Progenitor cell of endocrine pancreas (in vitro differentiated cells): ENCODE measurements at regions not wholly inside any gene's neighbourhood (a gene's known extent, or its start where the extent isn't known, plus 50 kb on each side); places are given as distances from the start of the nearest gene placed in this dataset.

Source experiments
- DNase-seq: peaks from one replicate; pipeline ENCODE4 v3.0.0; 2021; ENCODE audit warnings: low spot score; ENCODE audit not compliant: unreplicated experiment
- H3K27ac Mint-ChIP-seq: 2 replicates; pipeline ENCODE4 v1.8.0; 2021; ENCODE audit warnings: mild to moderate bottlenecking, moderate library complexity, mixed read lengths
- H3K27me3 Mint-ChIP-seq: 2 replicates; pipeline ENCODE4 v1.8.0; 2021; ENCODE audit warnings: mixed read lengths
- H3K36me3 Mint-ChIP-seq: 2 replicates; pipeline ENCODE4 v1.8.0; 2022; ENCODE audit warnings: mixed read lengths; ENCODE audit not compliant: insufficient read depth
- H3K4me1 Mint-ChIP-seq: 2 replicates; pipeline ENCODE4 v1.8.0; 2021; ENCODE audit warnings: low read depth, mixed read lengths
- H3K4me3 Mint-ChIP-seq: 2 replicates; pipeline ENCODE4 v1.8.0; 2021; ENCODE audit warnings: low read depth, mild to moderate bottlenecking, moderate library complexity, mixed read lengths
- H3K9me3 Mint-ChIP-seq: 2 replicates; pipeline ENCODE4 v1.8.0; 2021; ENCODE audit warnings: low read depth, mixed read lengths
- TF ChIP-seq, protein P1 (sequence below): fragments of 200-600 bp; sonication (generic); IDR thresholded peaks from one replicate; pipeline ENCODE4 v1.5.0; 2021; ENCODE audit warnings: antibody characterized with exemption, mild to moderate bottlenecking; ENCODE audit not compliant: unreplicated experiment

DNA sequence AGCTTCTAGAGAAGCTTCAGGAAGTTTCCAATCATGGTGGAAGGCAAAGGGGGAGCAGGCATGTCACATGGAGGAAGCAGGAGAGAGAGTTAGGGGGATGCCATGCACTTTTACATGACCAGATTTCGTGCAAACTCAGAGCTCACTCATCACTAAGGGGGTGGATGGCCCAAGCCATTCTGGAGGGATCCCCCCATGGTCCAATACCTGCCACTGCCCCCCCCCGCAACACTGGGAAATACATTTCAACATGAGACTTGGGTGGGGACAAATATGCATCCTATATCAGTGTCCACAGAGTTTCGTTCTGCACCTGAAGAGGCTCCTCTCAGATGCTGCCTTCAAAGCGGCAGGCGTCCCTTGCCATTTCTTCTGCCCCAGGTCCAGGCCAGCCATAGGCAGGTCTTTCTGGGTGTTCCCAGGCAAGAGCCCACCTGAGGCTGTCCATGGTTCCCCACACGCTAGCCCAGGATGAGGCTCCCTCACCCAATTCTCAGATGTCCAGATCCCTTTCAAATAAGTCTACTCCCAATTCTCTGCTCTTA is 1344.3 kb downstream of the TBC1D22A start:
- Mint-ChIP-seq H3K27ac (no peak overlapping the region), H3K36me3 (no peaks in the 10 kb centered on the region), H3K4me3 (no peak overlapping the region), H3K9me3 (no peaks in the 10 kb centered on the region), H3K27me3 (peaks cover 36% of the 10 kb centered on the region), H3K4me1 (peaks cover 1% of the 10 kb centered on the region)
- TF ChIP-seq, protein P1, sequence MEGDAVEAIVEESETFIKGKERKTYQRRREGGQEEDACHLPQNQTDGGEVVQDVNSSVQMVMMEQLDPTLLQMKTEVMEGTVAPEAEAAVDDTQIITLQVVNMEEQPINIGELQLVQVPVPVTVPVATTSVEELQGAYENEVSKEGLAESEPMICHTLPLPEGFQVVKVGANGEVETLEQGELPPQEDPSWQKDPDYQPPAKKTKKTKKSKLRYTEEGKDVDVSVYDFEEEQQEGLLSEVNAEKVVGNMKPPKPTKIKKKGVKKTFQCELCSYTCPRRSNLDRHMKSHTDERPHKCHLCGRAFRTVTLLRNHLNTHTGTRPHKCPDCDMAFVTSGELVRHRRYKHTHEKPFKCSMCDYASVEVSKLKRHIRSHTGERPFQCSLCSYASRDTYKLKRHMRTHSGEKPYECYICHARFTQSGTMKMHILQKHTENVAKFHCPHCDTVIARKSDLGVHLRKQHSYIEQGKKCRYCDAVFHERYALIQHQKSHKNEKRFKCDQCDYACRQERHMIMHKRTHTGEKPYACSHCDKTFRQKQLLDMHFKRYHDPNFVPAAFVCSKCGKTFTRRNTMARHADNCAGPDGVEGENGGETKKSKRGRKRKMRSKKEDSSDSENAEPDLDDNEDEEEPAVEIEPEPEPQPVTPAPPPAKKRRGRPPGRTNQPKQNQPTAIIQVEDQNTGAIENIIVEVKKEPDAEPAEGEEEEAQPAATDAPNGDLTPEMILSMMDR, result no peak
- no peak for DNase-seq

DNA sequence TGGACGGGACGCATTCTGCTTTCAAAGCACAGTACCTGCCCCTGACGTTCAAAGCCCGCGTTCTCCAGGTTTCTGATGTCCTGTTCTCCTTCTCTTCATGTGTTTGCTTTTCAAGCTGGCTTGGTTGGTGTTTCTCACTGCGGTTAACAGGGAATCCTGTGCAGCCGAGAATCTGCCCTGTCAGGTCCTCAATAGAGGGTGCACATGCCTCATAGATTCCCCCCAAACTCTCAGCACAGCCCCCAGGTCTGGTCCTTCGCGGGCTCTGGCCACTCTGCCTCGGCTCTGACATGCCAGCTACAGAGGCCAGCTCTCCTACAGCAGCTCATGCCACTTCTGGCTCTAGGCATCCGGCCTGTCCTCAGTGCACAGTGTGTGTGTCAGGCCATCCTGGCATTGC is 1343.8 kb downstream of the TBC1D22A start:
- TF ChIP-seq, protein P1, result no peak

DNA sequence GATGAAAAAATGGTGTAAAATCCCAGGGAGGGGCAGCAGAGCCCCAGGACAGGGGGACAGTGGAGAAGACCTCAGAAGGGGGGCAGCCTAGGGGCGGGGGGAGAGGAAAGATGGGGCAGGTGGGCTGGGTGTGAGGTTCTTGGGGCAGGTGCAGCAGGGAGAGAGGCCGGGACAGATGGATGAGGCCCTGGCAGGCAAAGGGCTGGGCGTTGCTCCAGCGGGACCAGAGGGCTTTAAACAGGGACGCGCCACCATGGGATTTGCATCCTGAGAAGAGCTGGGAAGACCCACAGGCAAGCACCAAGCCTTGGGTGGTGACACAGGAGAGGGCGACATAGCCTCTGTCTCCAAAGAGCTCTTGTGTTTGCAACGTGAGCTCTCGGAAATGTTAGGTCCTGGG is 1342.8 kb downstream of the TBC1D22A start:
- Mint-ChIP-seq H3K9me3 (no peaks in the 10 kb centered on the region), H3K4me3 (no peak overlapping the region), H3K27me3 (peaks cover 47% of the 10 kb centered on the region), H3K27ac (no peak overlapping the region), H3K4me1 (peaks cover 1% of the 10 kb centered on the region), H3K36me3 (no peaks in the 10 kb centered on the region)
- no peak for DNase-seq
- TF ChIP-seq, protein P1, result no peak

More for the DNA sequence above, 1343.8 kb downstream of the TBC1D22A start:
- Mint-ChIP-seq H3K27me3 (peaks cover 38% of the 10 kb centered on the region), H3K4me3 (no peak overlapping the region), H3K4me1 (peaks cover 1% of the 10 kb centered on the region), H3K27ac (no peak overlapping the region), H3K9me3 (no peaks in the 10 kb centered on the region), H3K36me3 (no peaks in the 10 kb centered on the region)
- DNase-seq, result no peak

DNA sequence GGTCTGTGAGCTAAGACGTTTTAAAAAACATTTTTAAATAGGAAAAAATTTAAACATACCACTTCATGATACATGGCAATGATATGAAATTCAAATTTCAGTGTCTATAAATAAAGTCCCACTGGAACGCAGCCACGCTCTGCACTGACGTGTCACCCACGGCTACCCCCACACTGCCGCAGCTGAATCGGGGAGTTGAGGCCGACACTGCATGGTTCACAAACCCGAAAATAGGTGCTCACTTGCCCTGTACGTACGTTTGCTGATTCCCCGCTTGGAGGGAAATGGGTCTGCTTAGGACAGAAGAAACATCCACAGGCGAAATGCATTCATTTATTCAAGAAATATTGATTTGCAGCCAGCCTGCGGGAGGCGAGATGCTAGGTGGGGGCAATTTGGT is 1342.3 kb downstream of the TBC1D22A start:
- Mint-ChIP-seq H3K4me1 (peaks cover 1% of the 10 kb centered on the region), H3K4me3 (no peak overlapping the region), H3K36me3 (no peaks in the 10 kb centered on the region), H3K9me3 (no peaks in the 10 kb centered on the region), H3K27me3 (peaks cover 50% of the 10 kb centered on the region), H3K27ac (no peak overlapping the region)
- no peak for DNase-seq
- TF ChIP-seq, protein P1, result no peak

DNA sequence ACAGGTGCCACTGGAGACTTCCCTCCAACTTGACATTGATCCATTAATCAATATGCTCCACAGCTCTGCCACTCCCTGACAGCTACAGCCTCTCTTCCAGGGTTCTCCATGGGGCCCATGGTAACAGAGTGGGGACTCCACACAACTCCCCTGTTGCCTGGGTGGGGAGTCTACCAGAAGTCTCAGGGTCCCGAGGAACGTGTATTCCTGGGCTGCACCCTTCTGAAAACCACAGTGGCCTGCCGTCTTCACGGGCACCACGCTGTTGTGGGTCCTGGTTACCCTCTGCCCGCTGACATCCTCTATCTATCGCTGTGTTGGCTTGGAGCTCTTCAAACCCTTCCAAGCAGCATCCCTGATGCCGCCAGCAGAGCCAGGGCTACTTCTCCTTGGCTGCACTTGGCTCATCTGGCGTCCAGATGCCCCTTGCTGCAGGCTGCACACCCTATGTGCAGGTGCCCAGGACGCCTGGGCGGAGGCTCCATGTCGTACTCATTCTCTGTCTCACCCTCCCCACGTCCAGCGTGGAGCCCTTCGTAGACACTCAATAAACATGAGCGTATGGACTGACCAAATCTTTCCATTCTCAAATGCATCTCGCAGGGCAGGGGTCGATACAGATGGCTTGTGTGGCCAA is 1341.8 kb downstream of the TBC1D22A start:
- Mint-ChIP-seq H3K9me3 (no peaks in the 10 kb centered on the region), H3K4me1 (peaks cover 1% of the 10 kb centered on the region), H3K36me3 (no peaks in the 10 kb centered on the region), H3K4me3 (no peak overlapping the region), H3K27me3 (peaks cover 50% of the 10 kb centered on the region), H3K27ac (no peak overlapping the region)
- TF ChIP-seq, protein P1, result no peak
- no peak for DNase-seq
